OCI-LY3 (cell line): ENCODE measurements at regions not wholly inside any gene's neighbourhood (a gene's known extent, or its start where the extent isn't known, plus 50 kb on each side); places are given as distances from the start of the nearest gene placed in this dataset.

Experiments used
- H2AFZ ChIP-seq: fragments of 200-600, 300-600 bp; shearing (Covaris generic); 2 replicates; pipeline ENCODE4 v1.6.0; 2014; ENCODE audit warnings: antibody characterized with exemption, low read depth, low read length
- H3K27ac ChIP-seq: fragments of 200-600, 300-600 bp; sonication (generic); 2 replicates; pipeline ENCODE4 v1.5.1; 2014; ENCODE audit warnings: mild to moderate bottlenecking, low read length, moderate library complexity, mixed read lengths
- H3K27me3 ChIP-seq: fragments of 200-600, 300-600 bp; sonication (generic); 2 replicates; pipeline ENCODE4 v1.6.1; 2014; ENCODE audit warnings: low read depth, low read length, mixed read lengths
- H3K36me3 ChIP-seq: fragments of 200-600, 300-600 bp; sonication (generic); replicated peaks from 2 replicates; pipeline ENCODE3; 2014; ENCODE audit warnings: low read depth, low read length, mixed read lengths
- H3K4me1 ChIP-seq: fragments of 300-600, 200-600 bp; sonication (generic); 2 replicates; pipeline ENCODE4 v1.6.1; 2014; ENCODE audit warnings: low read length, mixed read lengths
- H3K4me2 ChIP-seq: fragments of 200-600, 300-600 bp; sonication (generic); 2 replicates; pipeline ENCODE4 v1.6.1; 2014; ENCODE audit warnings: low read length, mixed read lengths
- H3K4me3 ChIP-seq: fragments of 300-600, 200-600 bp; sonication (generic); 2 replicates; pipeline ENCODE4 v1.5.1; 2014; ENCODE audit warnings: antibody characterized with exemption, mild to moderate bottlenecking, low read length, moderate library complexity
- H3K79me2 ChIP-seq: fragments of 300-600, 200-600 bp; shearing (Covaris generic); 2 replicates; pipeline ENCODE4 v1.6.1; 2014; ENCODE audit warnings: mild to moderate bottlenecking, low read length, mixed read lengths
- H3K9ac ChIP-seq: fragments of 300-600, 200-600 bp; shearing (Covaris generic); 2 replicates; pipeline ENCODE4 v1.6.0; 2014; ENCODE audit warnings: mild to moderate bottlenecking, low read length, moderate library complexity
- H3K9me3 ChIP-seq: fragments of 200-600, 300-600 bp; shearing (Covaris generic); 2 replicates; pipeline ENCODE4 v1.6.1; 2014; ENCODE audit warnings: low read length, mixed read lengths; ENCODE audit not compliant: insufficient read depth
- H4K20me1 ChIP-seq: fragments of 200-600, 300-600 bp; sonication (generic); 2 replicates; pipeline ENCODE4 v1.6.1; 2016; ENCODE audit warnings: low read length, mixed read lengths; ENCODE audit not compliant: insufficient read depth
- EZH2phosphoT487 ChIP-seq: fragments of 200-600 bp; shearing (Covaris generic); IDR thresholded peaks from 2 replicates; pipeline ENCODE4 v1.6.1; 2018; ENCODE audit warnings: antibody characterized with exemption, mixed run types, low read depth
- TF ChIP-seq, protein P1 (sequence below): fragments of 200-600, 300-600 bp; sonication (generic); IDR thresholded peaks from 2 replicates; pipeline ENCODE4 v1.5.1; 2014; ENCODE audit warnings: antibody characterized with exemption, low read length, low read depth

DNA sequence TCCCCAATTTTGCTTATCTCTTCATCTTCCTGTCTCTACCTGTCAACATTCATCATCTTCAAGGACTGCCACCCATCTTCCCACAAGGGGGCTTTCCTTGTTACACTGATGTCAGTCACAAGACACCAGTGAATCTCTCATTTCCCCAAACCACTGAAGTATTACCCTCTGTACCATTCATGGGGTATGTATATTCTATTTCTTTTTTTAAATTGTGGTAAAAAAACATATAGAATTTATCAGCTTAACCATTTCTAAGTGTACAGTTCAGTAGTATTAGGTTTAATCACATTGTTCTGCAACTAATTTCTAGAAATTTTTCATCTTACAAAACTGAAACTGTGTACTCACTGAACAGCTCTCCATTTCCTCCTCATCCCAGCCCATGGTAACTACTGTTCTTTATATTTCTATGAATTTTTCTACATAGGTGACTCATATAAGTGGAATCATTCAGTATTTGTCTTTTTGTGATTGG, 98.6 kb downstream of the LARP7 start:
- Histone ChIP-seq H3K36me3 (no peaks in the 10 kb centered on the region), H3K9ac (peak overlapping the region; percentile 29; the same call in 1 of the 2 replicates), H3K27ac (peak overlapping the region; percentile 73), H4K20me1 (no peaks in the 10 kb centered on the region), H3K79me2 (no peaks in the 10 kb centered on the region), H3K27me3 (no peaks in the 10 kb centered on the region), H3K4me2 (peak overlapping the region; percentile 58), H3K4me3 (peak overlapping the region; percentile 43), H3K4me1 (peaks cover 45% of the 10 kb centered on the region), H3K9me3 (no peaks in the 10 kb centered on the region), H2AFZ (no peak overlapping the region)
- TF ChIP-seq EZH2phosphoT487, result no peak
- TF ChIP-seq, protein P1, sequence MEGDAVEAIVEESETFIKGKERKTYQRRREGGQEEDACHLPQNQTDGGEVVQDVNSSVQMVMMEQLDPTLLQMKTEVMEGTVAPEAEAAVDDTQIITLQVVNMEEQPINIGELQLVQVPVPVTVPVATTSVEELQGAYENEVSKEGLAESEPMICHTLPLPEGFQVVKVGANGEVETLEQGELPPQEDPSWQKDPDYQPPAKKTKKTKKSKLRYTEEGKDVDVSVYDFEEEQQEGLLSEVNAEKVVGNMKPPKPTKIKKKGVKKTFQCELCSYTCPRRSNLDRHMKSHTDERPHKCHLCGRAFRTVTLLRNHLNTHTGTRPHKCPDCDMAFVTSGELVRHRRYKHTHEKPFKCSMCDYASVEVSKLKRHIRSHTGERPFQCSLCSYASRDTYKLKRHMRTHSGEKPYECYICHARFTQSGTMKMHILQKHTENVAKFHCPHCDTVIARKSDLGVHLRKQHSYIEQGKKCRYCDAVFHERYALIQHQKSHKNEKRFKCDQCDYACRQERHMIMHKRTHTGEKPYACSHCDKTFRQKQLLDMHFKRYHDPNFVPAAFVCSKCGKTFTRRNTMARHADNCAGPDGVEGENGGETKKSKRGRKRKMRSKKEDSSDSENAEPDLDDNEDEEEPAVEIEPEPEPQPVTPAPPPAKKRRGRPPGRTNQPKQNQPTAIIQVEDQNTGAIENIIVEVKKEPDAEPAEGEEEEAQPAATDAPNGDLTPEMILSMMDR, result peak; percentile 10; the same call in 1 of the 2 replicates

DNA sequence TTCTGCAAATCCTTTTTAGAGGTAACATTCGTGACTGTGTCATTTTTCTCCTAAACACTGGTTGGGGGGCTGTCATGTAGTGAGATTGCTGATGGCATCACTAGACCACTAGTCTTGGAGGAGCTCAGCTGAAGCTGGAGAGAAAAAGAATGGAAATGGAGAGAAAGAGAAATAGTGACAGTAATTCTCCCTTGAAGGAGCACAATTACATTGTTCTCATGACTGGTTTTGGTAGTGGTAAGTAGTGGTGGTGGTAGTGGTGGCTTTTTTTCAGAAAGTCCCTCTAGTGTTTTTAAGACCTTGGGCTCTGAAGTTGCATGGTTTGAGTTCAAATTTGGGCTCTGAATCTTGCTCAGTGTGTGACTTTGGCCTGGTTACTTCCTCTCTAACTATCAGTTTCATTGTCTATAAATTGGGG, 99.8 kb downstream of the LARP7 start:
- Histone ChIP-seq H3K27me3 (no peaks in the 10 kb centered on the region), H3K4me3 (peak overlapping the region; percentile 43; the same call in 1 of the 2 replicates), H2AFZ (no peak overlapping the region; the same call in 1 of the 2 replicates), H4K20me1 (no peaks in the 10 kb centered on the region), H3K9me3 (no peaks in the 10 kb centered on the region), H3K79me2 (no peaks in the 10 kb centered on the region), H3K4me1 (peaks cover 43% of the 10 kb centered on the region), H3K36me3 (no peaks in the 10 kb centered on the region), H3K27ac (peak overlapping the region; percentile 73), H3K9ac (no peak overlapping the region), H3K4me2 (peak overlapping the region; percentile 58)
- TF ChIP-seq EZH2phosphoT487, result no peak
- TF ChIP-seq, protein P1, result no peak

DNA sequence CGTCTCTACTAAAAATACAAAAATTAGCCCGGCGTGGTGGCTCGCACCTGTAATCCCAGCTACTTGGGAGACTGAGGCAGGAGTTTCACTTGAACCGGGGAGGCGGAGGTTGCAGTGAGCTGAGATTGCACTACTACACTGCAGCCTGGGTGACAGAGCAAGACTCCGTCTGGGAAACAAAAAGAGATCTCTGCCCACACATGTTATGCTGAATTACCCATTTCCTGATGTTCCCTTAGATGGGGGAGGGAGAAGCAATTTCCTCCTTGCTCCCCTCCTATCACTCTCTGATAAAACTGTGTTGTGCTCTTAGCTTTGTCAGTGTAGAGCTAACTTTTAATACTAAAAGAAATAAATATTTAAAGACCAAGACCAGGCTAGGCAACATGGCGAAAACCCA, 102.5 kb downstream of the LARP7 start:
- Histone ChIP-seq H3K4me2 (no peak overlapping the region), H4K20me1 (no peaks in the 10 kb centered on the region), H3K27me3 (no peaks in the 10 kb centered on the region), H3K36me3 (no peaks in the 10 kb centered on the region), H3K27ac (no peak overlapping the region), H3K9me3 (no peaks in the 10 kb centered on the region), H3K79me2 (no peaks in the 10 kb centered on the region), H3K4me1 (peaks cover 33% of the 10 kb centered on the region), H3K4me3 (no peak overlapping the region), H3K9ac (no peak overlapping the region), H2AFZ (no peak overlapping the region)
- no peak for TF ChIP-seq EZH2phosphoT487
- TF ChIP-seq, protein P1, result no peak

DNA sequence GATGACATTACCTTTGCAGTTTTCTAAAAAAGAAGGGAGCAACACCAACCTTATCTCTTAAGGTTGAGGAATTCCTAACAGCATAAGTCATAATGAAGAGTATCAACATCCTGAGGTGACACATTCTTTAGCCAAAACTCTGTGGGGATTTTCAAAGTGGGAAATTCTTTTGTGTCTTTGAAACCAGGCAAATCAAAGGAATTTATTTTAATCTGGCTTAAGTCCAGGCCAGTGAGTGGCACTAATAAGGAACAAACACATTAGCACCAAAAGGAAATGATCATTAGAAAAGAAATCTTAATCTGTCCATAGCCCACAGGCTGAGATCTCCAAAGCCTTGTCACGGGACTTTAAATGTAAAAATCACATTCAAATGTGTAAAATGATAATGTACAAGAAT, 110.1 kb downstream of the LARP7 start:
- Histone ChIP-seq H3K4me1 (no peaks in the 10 kb centered on the region), H3K27ac (no peak overlapping the region), H3K79me2 (no peaks in the 10 kb centered on the region), H4K20me1 (no peaks in the 10 kb centered on the region), H2AFZ (no peak overlapping the region), H3K27me3 (no peaks in the 10 kb centered on the region), H3K9ac (no peak overlapping the region), H3K4me3 (no peak overlapping the region), H3K9me3 (no peaks in the 10 kb centered on the region), H3K4me2 (no peak overlapping the region), H3K36me3 (no peaks in the 10 kb centered on the region)
- TF ChIP-seq, protein P1, result no peak
- no peak for TF ChIP-seq EZH2phosphoT487
